GM12891 (cell line): ENCODE measurements at regions not wholly inside any gene's neighbourhood (a gene's known extent, or its start where the extent isn't known, plus 50 kb on each side); places are given as distances from the start of the nearest gene placed in this dataset.

Experiments used
- POLR2A ChIP-seq: IDR thresholded peaks from 2 replicates; pipeline ENCODE4 v1.6.1; 2011; ENCODE audit warnings: low read depth, low read length, control low read depth
- POLR2AphosphoS5 ChIP-seq: IDR thresholded peaks from 2 replicates; pipeline ENCODE4 v1.6.1; 2011; ENCODE audit warnings: low read depth, low read length, control low read depth
- POU2F2 ChIP-seq: IDR thresholded peaks from 2 replicates; pipeline ENCODE4 v1.6.1; 2011; ENCODE audit warnings: low read depth, mild to moderate bottlenecking, control low read depth, low read length, moderate library complexity
- SPI1 ChIP-seq: IDR thresholded peaks from 2 replicates; pipeline ENCODE4 v1.6.1; 2011; ENCODE audit warnings: low read depth, low read length, control low read depth

- TF ChIP-seq POLR2A (no peak), SPI1 (no peak), POLR2AphosphoS5 (no peak), POU2F2 (no peak)
Measured at GRCh38 chr13:64774915-64775314, 2455.2 kb downstream of the PCDH9 start.
